Activated naive CD8-positive, alpha-beta T cell (primary cell): ENCODE measurements at regions not wholly inside any gene's neighbourhood (a gene's known extent, or its start where the extent isn't known, plus 50 kb on each side); places are given as distances from the start of the nearest gene placed in this dataset.
A peak's percentile ranks its signal among the peaks of the same experiment; 100 is the strongest.

ENCODE experiments used
- H3K27ac Mint-ChIP-seq: one replicate; pipeline ENCODE4 v1.8.0; 2021; ENCODE audit warnings: mixed read lengths
- H3K27me3 Mint-ChIP-seq: one replicate; pipeline ENCODE4 v1.8.0; 2021; ENCODE audit warnings: mixed read lengths
- H3K36me3 Mint-ChIP-seq: one replicate; pipeline ENCODE4 v1.8.0; 2021; ENCODE audit warnings: mixed read lengths
- H3K4me1 Mint-ChIP-seq: one replicate; pipeline ENCODE4 v1.8.0; 2021; ENCODE audit warnings: low read depth, mixed read lengths
- H3K4me3 Mint-ChIP-seq: one replicate; pipeline ENCODE4 v1.8.0; 2021; ENCODE audit warnings: mild to moderate bottlenecking, mixed read lengths
- H3K9me3 Mint-ChIP-seq: one replicate; pipeline ENCODE4 v1.8.0; 2021; ENCODE audit warnings: low read depth, mixed read lengths

DNA sequence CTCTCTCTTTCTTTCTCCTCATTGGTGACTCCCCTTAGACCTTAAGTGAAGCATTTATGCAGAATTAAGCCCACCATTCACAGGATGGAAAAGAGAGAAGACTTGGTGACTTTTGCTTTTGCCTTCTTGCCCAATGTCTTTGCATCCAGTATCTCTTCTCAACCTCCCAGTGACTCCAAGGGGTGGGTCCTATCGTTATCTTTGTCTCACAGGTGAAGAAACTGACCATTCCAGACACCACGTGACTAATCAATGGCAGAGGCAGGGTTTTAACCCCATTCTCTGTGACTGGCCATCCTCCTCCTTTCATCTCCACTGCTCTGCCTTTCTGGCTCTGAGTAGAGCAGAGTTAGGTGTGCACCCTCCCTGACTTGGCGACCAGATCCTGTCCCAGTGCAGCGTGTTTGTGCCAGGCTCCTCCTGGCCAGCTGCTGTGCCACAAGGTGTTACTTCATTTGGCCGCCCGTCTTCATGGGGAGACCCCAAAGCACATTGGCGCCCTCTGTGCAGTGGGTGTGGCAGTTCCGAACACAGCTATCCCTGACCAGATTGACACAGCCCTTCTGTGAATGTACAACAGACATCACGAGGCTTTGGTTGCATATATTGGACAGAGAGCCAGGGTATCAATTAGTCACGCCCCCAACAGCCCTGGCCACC, 501.3 kb downstream of the CD83 start:
- no peak overlapping the region for H3K27ac Mint-ChIP-seq
- peaks cover 8% of the 10 kb centered on the region for H3K9me3 Mint-ChIP-seq
- no peak overlapping the region for H3K4me3 Mint-ChIP-seq
- H3K4me1 Mint-ChIP-seq = peaks cover 13% of the 10 kb centered on the region
- H3K36me3 Mint-ChIP-seq = peaks cover 3% of the 10 kb centered on the region
- no peaks in the 10 kb centered on the region for H3K27me3 Mint-ChIP-seq

DNA sequence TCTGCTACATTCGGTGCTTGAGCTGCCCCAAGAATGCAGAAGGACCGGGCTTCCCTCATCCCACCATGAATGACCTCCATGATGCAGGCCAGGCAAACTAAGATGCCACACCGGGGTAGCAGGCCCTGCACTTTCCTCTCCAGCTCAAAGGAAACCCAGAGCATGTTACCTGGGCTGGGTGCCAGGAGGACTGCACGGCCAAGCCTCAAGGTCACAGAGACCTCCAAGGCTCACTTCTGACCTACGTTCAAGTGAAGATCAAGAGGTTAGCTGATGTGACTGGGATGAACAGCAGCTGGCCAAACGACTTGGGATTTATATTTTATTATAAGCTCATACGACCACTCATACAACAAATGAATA, 501.8 kb downstream of the CD83 start:
- peaks cover 3% of the 10 kb centered on the region for H3K36me3 Mint-ChIP-seq
- H3K4me3 Mint-ChIP-seq = no peak overlapping the region
- H3K9me3 Mint-ChIP-seq = peaks cover 8% of the 10 kb centered on the region
- H3K27me3 Mint-ChIP-seq = no peaks in the 10 kb centered on the region
- H3K27ac Mint-ChIP-seq = no peak overlapping the region
- peaks cover 13% of the 10 kb centered on the region for H3K4me1 Mint-ChIP-seq

DNA sequence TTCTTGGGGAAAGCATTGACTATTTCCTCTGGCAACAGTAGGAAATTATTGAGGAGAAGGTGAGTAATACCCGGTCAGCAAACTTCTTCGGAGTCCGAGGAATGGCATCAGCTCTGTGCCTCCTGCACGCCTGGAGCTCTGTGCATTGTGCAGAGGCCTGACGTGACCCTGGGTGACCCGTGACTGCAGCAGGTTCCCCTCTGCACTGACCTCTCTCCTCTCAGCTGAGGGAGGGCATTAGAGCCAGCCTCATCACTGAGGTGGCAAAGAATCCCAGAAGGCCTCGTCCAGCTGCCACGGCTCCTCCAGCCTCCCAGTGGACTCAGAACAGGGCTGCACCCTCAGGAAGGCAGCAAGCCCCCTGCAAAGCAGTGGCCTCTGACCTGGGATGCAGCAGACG, 502.9 kb downstream of the CD83 start:
- no peak overlapping the region for H3K4me3 Mint-ChIP-seq
- H3K27me3 Mint-ChIP-seq = no peaks in the 10 kb centered on the region
- H3K36me3 Mint-ChIP-seq = peaks cover under 1% of the 10 kb centered on the region
- H3K27ac Mint-ChIP-seq = no peak overlapping the region
- H3K4me1 Mint-ChIP-seq = peaks cover 15% of the 10 kb centered on the region
- H3K9me3 Mint-ChIP-seq = peaks cover 5% of the 10 kb centered on the region

DNA sequence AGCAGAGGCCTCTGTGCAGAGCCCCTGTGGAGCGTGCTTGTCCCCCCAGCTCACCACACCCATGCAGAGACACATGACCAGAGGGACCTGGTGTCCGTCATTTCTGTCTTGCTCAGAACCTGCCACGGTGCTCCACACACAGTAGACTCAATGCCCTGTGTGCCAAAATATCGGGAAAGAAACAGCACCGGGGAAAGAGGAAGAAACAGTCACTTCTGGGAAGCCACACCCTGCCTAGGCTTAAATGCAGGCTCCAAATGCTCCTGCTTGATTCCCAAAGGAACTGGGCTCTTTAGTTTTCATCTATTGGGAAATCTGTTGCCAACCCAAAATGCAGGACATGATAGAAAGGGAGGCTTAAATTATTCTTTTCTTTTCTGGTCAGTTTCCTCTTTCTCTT, 503.9 kb downstream of the CD83 start:
- Mint-ChIP-seq H3K27ac (no peak overlapping the region), H3K36me3 (no peaks in the 10 kb centered on the region), H3K27me3 (no peaks in the 10 kb centered on the region), H3K9me3 (no peaks in the 10 kb centered on the region), H3K4me1 (peaks cover 16% of the 10 kb centered on the region), H3K4me3 (no peak overlapping the region)

DNA sequence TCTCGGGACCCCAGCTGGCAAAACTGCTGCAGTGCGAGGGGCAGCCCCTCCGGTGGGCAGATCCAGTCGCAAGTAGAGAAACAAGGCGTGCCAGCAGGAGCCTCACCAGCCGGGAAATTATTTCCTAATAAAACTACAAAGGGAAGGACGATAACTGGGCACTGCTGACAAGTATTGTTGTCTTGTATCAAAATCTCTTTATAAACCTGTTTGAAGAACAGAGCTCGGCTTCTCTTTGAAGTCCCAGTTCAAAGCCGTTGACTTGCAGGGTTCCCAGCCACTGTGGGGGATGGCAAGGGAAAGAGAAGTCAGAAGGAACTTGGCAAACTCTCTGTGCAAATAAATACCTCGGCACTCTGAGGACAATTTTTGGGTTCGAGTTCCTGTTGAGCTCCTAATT, 504.5 kb downstream of the CD83 start:
- Mint-ChIP-seq H3K4me1 (peaks cover 13% of the 10 kb centered on the region), H3K4me3 (no peak overlapping the region), H3K27ac (no peak overlapping the region), H3K27me3 (no peaks in the 10 kb centered on the region), H3K9me3 (no peaks in the 10 kb centered on the region), H3K36me3 (no peaks in the 10 kb centered on the region)

DNA sequence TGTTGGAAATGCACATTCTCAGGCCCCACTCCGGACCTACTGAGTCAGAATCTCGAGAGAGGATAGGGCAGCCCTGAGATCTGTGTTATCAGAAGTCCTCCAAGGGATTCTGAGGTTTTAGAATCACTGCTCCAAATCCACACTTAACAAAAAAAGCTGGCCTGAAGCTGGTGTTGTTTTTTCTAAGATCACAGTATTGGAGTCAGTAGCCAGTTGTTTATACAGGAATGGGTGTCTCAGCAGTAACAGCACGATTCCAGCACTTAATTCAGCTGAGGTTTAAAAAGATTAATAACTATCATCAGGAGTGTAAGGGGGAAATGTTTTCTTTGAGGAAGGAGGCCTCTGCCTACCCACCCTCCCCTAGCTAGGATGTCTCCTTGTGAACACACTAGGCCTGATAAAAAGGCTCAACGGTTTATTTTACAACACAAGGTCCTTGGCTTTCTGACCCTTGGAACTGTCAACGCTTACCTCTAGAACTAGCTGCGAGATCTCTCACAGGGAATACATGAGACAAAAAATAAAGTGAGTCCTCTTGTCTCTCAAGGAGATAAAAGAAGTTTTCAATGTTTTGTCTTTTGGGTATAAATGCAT, 505.4 kb downstream of the CD83 start:
- Mint-ChIP-seq H3K4me1 (peaks cover 11% of the 10 kb centered on the region), H3K27me3 (no peaks in the 10 kb centered on the region), H3K36me3 (no peaks in the 10 kb centered on the region), H3K9me3 (no peaks in the 10 kb centered on the region), H3K27ac (no peak overlapping the region), H3K4me3 (no peak overlapping the region)

DNA sequence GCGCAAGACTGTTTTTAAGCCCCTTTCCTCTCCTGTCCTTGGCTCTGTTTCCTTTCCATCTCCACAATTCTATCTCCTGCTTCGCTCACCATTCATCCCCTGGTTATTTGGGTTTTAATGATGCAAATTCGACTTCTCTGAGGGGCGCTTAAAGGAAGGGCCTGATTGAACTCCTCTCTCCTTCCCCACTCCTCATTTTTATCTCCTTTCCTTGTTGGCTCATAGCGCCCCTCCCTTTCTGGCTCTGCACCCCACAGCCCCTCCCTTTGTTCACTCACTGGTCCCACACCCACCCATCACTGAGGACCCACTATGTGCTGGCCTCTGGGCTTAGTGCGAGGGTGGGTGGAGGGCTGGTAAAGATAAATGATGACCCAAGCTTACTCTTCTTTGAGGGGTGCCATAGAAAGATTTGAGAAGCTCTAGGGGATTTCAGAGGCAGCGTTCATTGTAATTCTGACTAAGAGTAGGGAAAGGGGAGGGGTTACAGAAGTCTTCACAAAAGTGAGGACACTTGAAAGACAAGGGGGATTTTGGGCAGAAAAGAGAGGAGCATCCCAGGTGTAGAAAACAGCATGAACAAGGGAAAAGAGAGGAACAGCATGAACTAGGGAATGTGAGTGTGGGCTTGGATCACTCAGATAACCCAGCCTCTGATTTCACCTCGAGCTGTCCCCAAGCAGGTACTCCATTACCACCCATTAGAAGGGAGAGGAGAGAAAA, 507.8 kb downstream of the CD83 start:
- H3K27ac Mint-ChIP-seq = peak overlapping the region; percentile 23
- no peaks in the 10 kb centered on the region for H3K27me3 Mint-ChIP-seq
- H3K4me3 Mint-ChIP-seq = no peak overlapping the region
- H3K9me3 Mint-ChIP-seq = no peaks in the 10 kb centered on the region
- H3K36me3 Mint-ChIP-seq = no peaks in the 10 kb centered on the region
- peaks cover 11% of the 10 kb centered on the region for H3K4me1 Mint-ChIP-seq

DNA sequence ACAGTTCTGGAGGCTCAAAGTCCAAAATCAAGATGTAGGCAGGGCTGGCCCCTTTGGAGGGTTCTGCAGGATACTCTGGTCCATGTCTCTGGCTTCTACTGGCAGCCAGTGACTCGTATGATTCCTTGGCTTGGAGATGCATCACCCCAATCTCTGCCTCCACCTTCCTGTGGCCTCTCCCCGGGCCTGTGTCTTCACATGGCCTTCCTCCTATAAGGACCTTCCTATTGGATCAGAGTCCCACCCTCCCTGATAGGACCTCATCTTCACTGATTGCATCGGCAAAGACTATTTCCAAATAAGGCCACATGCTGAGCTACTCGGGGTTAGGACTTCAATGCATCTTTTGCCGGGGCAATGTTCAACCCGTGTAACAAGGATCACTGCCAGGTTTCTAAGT, 509.0 kb downstream of the CD83 start:
- H3K36me3 Mint-ChIP-seq = no peaks in the 10 kb centered on the region
- peaks cover 8% of the 10 kb centered on the region for H3K4me1 Mint-ChIP-seq
- no peaks in the 10 kb centered on the region for H3K9me3 Mint-ChIP-seq

DNA sequence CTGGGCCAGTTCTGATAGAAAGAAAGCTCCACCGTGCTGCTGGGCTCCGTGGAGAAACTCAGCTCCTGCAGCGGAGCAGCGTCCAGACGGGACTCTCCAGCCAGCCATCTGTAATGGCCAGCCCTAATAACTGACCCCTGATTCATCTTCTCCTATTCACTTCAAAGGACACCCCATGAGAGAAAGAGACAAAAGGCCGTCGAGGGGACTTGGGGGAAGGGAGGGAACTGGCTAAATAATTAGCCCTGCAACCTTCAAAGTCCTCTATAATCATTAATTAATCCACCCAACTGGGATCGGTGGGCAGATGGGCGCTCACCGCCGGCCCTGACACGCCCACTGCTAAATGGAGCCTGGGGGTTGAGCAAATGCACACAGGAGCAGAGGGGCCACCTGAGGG, 512.4 kb downstream of the CD83 start:
- no peaks in the 10 kb centered on the region for H3K27me3 Mint-ChIP-seq
- H3K27ac Mint-ChIP-seq = no peak overlapping the region
- H3K4me1 Mint-ChIP-seq = peaks cover 18% of the 10 kb centered on the region
- H3K4me3 Mint-ChIP-seq = no peak overlapping the region
- H3K36me3 Mint-ChIP-seq = no peaks in the 10 kb centered on the region
- H3K9me3 Mint-ChIP-seq = no peaks in the 10 kb centered on the region

More for the DNA sequence above, 509.0 kb downstream of the CD83 start:
- Mint-ChIP-seq H3K27ac (no peak overlapping the region), H3K27me3 (no peaks in the 10 kb centered on the region), H3K4me3 (no peak overlapping the region)

DNA sequence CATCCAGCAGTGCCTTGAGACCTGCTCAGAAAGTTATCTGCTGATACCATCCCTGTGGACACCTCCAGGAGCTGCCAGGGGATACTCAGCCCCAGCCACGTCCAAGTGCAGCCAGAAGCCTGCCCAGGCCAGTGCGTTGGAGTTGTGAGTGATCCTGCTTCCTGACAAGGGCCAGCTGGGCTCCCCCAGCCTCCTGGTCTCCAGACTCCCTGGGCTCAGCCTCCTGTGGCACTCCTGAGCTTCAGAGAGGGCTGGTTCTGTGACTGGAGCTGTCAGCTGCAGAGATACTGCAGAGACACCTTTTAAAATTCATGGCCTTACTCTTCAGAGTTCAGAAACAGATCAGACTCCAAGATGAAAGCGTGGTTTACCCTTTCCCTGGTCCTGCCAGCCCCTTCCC, 515.9 kb downstream of the CD83 start:
- Mint-ChIP-seq H3K36me3 (no peaks in the 10 kb centered on the region), H3K4me3 (no peak overlapping the region), H3K27me3 (no peaks in the 10 kb centered on the region), H3K4me1 (peaks cover 40% of the 10 kb centered on the region), H3K9me3 (no peaks in the 10 kb centered on the region), H3K27ac (no peak overlapping the region)

DNA sequence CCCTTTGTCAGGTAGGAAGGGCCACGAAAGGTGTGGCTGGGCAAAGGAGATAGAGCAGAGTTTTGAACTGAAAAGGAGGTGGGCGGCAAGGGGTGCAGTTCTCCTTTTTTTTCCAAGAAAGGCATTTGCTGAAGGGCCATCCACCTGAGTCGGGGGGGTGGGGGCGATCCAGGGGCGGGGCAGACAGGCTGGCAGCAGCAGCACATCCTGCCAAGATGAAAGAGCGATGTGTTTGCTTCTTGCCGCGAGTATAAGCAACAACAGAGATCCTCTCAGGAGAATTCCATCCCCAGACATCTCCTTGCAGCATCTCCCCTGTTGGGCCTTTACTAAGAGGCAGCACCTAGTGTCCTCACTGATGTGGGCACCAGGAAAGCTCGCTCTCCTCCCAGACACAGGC, 516.5 kb downstream of the CD83 start:
- H3K4me1 Mint-ChIP-seq = peaks cover 40% of the 10 kb centered on the region
- no peaks in the 10 kb centered on the region for H3K27me3 Mint-ChIP-seq
- H3K36me3 Mint-ChIP-seq = no peaks in the 10 kb centered on the region
- H3K4me3 Mint-ChIP-seq = peak overlapping the region; percentile 77
- H3K27ac Mint-ChIP-seq = no peak overlapping the region
- H3K9me3 Mint-ChIP-seq = no peaks in the 10 kb centered on the region

DNA sequence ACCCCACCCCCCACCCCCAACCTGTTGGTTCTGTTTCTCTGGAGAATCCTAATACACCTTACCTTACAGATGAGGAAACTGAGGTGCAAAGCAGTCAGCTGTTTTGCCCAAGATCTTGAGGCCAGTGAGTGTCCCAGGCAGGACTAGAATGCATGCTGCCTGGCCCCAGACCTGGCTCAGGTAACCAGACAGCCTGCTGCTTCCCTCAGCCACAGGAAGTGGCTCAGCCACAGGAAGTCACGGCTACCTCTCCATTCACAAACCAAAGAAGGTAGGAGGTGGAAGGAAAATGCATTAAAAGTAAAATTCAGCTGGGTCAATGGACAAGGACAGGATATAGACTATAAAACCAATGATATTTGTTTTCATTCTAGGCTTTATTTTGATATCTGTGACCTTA, 517.6 kb downstream of the CD83 start:
- H3K36me3 Mint-ChIP-seq = no peaks in the 10 kb centered on the region
- peak overlapping the region; percentile 77 for H3K4me3 Mint-ChIP-seq
- no peaks in the 10 kb centered on the region for H3K27me3 Mint-ChIP-seq
- peak overlapping the region; percentile 37 for H3K27ac Mint-ChIP-seq
- H3K4me1 Mint-ChIP-seq = peaks cover 45% of the 10 kb centered on the region
- H3K9me3 Mint-ChIP-seq = no peaks in the 10 kb centered on the region

DNA sequence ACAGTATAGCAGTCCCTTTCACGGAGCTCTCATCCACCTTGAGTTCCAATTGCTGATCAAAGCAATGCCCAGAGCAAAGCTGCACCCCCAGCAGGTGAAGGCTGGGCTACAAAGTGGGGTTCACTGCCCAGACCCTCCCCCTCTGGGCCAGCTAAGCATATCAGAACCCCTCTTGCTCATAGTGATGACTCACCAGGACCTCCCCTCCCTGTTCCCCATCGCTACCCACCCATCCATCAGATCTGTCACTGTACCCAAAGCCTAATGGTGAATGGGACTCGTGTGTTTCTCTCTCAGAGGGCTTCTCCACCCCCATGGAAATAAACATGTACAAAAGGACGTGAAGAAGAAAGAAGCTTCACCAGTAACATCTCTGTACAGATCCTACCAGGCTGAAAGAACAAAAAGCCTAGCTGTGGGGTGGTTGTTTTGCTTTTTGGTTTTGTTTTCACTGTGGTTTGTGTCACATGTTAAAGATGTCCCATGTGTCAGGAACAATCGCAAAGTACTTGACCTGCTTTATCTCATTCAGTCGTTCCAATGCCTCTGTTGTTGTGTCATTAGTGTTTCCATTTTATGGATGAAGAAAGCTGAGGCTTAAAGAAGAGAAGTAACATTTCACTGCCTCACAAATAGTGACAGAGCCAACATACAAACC, 518.5 kb downstream of the CD83 start:
- Mint-ChIP-seq H3K4me1 (peaks cover 48% of the 10 kb centered on the region), H3K27me3 (no peaks in the 10 kb centered on the region), H3K27ac (peak overlapping the region; percentile 23), H3K36me3 (no peaks in the 10 kb centered on the region), H3K9me3 (no peaks in the 10 kb centered on the region), H3K4me3 (peak overlapping the region; percentile 77)

DNA sequence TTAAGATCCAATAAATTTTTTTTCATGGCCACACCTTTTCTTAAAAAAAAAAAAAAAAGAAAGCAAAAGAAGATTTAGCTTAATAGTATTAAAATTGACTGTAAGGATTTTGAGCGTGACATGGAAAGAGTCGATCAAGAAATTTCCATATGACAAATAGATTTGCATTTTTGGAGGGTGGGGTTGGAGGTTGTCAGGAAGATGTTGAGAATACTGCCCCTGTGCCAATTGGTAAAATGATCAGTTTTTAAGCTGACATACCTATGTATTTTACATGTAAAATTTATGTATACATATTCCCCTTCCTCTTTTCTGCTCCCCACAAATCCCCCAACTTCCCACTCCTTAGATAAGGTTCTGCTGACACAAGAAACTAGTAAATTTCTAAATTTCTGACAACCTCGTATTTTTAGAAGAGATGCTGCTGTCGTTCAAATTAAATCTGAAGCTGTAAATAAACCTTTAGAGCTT, 520.9 kb downstream of the CD83 start:
- Mint-ChIP-seq H3K9me3 (no peaks in the 10 kb centered on the region), H3K27ac (no peak overlapping the region), H3K36me3 (no peaks in the 10 kb centered on the region), H3K4me1 (peaks cover 48% of the 10 kb centered on the region), H3K27me3 (no peaks in the 10 kb centered on the region), H3K4me3 (no peak overlapping the region)
